CD4-positive, alpha-beta T cell treated with Interleukin-17A for 4 hours (primary cell): ENCODE measurements at regions not wholly inside any gene's neighbourhood (a gene's known extent, or its start where the extent isn't known, plus 50 kb on each side); places are given as distances from the start of the nearest gene placed in this dataset.
A peak's percentile ranks its signal among the peaks of the same experiment; 100 is the strongest.

Experiments
- DNase-seq: peaks from one replicate; pipeline ENCODE4 v3.0.0-alpha.2; 2020; ENCODE audit warnings: mixed read lengths

GRCh38 chr10:2949221-2949947 lies 118.0 kb upstream of the PFKP start:
- no peak for DNase-seq

GRCh38 chr10:2948127-2948854 lies 119.1 kb upstream of the PFKP start:
- DNase-seq = no peak

DNA sequence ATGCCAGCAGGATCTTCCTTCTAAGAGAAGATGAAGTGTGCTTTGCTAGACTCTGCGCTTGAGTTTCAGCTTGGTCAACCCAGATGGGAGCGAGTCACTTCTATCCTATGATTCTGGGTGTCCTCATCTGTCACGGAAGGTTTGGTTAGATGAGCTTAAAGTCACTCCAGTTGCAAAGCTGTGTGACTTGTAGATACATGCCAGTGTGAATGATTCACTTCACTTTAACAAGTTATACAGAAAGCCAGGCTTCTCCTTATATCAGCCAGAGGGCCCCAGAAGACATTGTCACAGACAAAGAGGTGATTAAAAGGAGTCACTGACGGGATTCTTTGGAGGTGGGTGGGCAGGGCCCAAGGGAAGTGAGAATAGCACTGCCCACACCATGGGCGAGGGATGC lies 122.6 kb upstream of the PFKP start:
- no peak for DNase-seq

GRCh38 chr10:2943932-2944614 lies 123.3 kb upstream of the PFKP start:
- no peak for DNase-seq

DNA sequence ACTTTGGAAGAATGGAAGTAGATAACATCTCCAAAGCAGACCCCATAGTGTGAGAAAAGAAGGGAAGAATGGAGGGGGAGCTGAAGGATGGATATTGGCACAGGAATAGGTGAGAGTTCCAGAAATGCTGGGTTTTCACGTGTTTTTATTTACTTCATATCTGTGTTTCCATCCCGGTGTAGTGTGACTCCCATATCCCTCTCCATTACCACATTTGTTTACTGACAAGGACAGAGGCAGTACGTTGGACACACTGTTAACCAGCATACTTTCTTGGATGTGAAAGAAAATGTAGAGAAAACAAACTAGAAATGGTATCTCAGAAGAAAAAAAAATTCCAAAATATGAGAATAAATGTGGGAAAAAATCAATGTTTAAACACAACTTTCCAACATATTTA lies 124.4 kb upstream of the PFKP start:
- no peak for DNase-seq

- DNase-seq = no peak
Observed at GRCh38 chr10:2938869-2939268, 128.5 kb upstream of the PFKP start.

GRCh38 chr10:2936816-2937215 lies 130.5 kb upstream of the PFKP start:
- no peak for DNase-seq

- no peak for DNase-seq
Observed at GRCh38 chr10:2935647-2936386, 131.5 kb upstream of the PFKP start.

DNA sequence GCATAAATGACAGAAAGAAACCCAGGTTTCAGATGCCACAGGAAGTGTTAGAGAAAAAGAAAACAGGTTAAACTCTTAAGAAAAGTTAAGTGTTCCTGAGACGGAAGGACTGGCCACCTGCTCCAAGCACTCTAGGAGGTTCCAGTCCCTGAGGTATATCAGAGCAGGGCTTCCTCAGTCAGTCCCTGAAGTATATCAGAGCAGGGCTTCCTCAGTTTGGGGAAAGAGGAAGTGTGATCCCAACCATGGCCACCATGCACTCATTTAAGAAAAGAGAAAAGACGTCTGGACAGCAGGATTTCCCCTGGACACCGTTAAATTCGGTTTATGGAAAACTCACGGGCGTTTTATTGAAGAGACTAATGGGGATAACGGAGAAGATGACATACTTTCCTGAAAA lies 133.4 kb upstream of the PFKP start:
- DNase-seq = no peak

DNA sequence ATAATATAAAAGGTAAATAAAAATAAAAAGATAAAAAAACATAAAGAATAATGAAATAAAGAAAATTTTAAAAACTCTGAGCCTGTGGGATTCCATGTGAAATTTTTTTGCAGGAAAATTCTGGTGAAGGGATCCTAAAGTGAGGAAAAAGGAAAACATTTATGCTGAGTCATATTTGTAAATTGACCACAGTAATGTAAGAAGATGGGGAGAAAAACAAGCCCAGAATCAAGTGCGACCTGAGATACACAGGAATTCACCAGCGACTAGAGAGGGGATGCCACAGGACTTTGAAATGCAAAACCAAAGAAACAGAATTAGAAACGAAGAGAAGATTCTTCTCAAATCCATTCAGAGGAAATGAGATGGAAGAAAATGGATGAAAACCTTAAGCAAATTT lies 133.8 kb upstream of the PFKP start:
- no peak for DNase-seq

DNA sequence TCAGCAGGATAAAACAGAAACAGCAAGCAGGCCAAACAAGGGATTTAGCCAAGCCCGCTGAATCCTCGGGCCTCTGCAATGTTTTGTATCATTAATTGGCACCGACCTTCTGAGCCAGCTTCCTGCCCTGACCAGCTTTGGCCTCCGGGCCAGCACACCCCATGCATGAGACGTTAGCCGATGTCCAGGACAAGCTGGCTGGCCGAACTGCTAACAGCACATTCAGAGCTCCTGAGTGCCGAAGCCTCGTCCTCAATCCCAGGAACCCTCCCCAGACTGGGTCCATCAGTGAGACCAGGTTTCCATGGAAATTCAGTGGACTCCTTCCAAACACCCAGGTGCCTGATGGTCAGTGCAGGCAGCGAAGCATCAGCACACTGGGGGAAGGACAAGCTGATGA lies 134.3 kb upstream of the PFKP start:
- DNase-seq = no peak

GRCh38 chr10:2929480-2930258 lies 137.7 kb upstream of the PFKP start:
- DNase-seq = no peak

GRCh38 chr10:2927958-2928840 lies 139.1 kb upstream of the PFKP start:
- peak; percentile 63 for DNase-seq

DNA sequence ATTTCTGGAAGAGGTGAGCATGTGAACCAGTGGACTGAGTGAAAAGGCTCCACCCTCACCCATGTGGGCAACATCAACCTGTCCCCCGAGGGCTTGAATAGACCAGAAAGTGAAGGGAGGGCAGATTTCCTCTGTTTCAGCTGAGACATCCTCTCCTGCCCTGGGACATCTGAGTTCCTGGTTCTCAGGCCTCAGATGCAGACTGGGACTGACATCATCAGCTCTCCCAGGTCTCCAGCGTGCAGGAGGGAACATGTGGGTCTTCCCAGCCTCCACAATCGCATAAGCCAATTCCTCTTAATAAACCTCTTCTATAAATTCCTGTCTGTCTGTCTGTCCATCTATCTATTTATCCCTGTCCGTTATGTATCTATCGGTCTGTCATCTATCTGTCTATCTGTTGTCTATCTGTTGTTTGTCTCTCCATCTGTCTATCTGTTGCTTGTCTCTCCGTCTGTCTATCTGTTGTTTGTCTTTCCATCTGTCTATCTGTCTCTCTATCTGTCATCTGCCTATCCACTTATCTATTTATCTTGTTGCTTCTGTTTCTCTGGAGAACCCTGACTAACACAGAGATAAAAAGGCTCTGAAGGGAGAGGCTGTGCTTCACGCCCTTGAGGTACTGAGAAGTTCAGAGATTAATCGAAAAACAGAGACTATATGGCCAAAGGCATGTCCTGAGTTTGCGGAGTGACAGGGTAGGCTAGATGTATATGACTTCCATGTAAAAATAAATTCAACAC lies 140.3 kb upstream of the PFKP start:
- no peak for DNase-seq

- peak; percentile 21 for DNase-seq
Observed at GRCh38 chr10:2925631-2926030, 141.7 kb upstream of the PFKP start.

DNA sequence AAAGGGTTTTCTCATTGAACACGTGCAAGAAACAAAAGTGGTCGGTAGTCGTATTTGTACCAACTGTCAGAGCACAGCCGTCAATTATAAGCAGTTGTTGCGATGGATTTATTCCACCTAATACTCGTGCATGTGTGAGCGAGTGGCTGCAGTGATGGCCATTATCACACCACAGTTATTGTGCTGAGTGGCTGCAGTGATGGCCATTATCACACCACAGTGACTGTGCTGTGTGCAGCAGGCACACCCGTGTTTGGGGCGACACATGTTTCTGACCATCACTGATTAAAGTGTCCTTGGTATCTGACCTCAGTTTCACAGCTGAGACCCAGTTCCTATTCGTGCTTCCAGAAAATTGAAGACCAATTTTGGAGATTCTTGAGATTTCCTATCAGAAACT lies 142.9 kb upstream of the PFKP start:
- DNase-seq = no peak

DNA sequence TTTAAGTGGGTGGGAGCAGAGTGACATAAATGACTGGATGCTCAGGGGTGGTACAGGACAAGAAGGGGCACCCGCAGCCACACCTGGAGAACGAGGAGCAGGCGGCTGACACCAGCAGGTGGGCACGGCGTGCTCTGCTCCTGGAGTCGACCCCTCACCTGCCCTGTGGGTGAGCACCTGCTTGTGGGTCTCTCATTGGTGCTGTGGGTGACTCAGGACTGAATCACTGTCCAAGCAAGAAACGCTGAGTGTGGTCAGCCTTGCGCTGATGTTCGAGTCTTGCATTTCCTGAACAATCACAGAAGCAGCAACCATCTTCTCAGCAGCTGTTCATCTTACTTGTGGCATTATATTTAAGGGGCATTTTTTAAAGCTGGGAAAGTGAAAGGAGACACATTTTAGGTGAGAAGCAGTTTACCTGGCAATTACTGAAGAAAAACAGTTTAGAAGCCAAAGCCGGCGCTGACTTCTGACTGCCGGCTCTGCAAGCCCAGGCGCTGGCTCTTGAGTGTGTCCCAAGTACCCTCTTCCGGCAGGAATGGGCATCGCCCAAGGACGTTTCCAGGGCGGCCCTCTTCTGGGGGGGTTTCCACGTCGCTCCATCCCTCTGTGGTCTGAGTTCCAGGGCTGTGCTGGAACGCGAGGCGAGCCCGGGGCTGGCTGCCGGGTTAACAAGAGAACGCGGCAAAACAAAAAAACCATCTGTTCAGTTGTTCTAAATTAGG lies 145.2 kb upstream of the PFKP start:
- no peak for DNase-seq

GRCh38 chr10:2920637-2921036 lies 146.7 kb upstream of the PFKP start:
- no peak for DNase-seq

- no peak for DNase-seq
Observed at GRCh38 chr10:2920168-2920567, 147.2 kb upstream of the PFKP start.

DNA sequence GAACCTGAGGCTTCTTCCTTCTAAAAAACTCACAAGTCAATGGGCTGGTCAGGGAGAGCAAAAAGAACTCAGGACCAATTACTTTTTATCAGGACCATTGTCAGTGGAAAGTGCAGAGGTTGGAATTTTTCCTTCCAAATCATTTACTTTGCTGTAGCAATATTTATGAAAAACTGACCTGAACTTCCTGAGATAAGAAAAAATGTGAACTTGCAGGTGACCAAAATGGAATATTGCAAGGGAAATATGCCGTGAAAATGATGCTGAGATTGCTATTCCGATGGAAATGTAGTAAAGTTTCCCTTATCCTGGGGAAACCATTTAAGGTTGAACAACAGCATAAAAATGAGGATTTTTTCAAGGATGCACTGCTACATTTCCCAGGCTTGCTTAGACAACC lies 148.3 kb upstream of the PFKP start:
- no peak for DNase-seq
